IgD-negative memory B cell (primary cell): ENCODE measurements at regions not wholly inside any gene's neighbourhood (a gene's known extent, or its start where the extent isn't known, plus 50 kb on each side); places are given as distances from the start of the nearest gene placed in this dataset.

Experiments used
- H3K27ac Mint-ChIP-seq, 3 donors: one replicate each; pipeline ENCODE4 v1.8.0; 2020 to 2022; ENCODE audit warnings: mild to moderate bottlenecking in 3 of 3, mixed read lengths in 3 of 3, moderate library complexity in 1 of 3
- H3K27me3 Mint-ChIP-seq: one replicate; pipeline ENCODE4 v1.8.0; 2021; ENCODE audit warnings: mixed read lengths
- H3K36me3 Mint-ChIP-seq: one replicate; pipeline ENCODE4 v1.8.0; 2020; ENCODE audit warnings: mild to moderate bottlenecking, mixed read lengths
- H3K4me1 Mint-ChIP-seq, 3 donors: one replicate each; pipeline ENCODE4 v1.8.0; 2020 to 2022; ENCODE audit warnings: mixed read lengths in 3 of 3, mild to moderate bottlenecking in 1 of 3
- H3K4me3 Mint-ChIP-seq, 4 donors: one replicate each; pipeline ENCODE4 v1.8.0; 2020 to 2022; ENCODE audit warnings: mild to moderate bottlenecking in 4 of 4, mixed read lengths in 4 of 4, moderate library complexity in 3 of 4
- H3K9me3 Mint-ChIP-seq, 3 donors: one replicate each; pipeline ENCODE4 v1.8.0; 2020 to 2021; ENCODE audit warnings: mixed read lengths in 3 of 3, mild to moderate bottlenecking in 1 of 3

DNA sequence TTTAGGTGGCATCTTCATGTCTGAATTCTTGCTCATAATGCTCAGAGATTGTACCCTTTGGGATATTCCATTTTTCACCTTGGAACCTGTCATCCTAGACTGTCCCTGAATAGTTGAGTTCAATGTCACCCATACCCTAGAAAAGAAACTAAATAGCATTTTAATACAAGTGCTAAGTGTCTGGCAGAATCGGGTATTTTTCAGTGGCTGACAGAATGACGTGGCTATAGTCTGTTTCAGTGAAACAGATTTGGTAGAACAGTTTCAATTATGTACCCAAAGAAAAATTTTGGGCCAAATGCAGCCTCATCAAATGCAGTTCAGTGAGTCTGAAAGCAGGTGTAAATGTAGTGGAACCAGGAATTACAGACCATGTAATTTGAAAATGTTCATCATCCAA, 1041.2 kb downstream of the DTWD2 start:
- H3K36me3 Mint-ChIP-seq: no peaks in the 10 kb centered on the region
- H3K4me1 Mint-ChIP-seq: no peaks in the 10 kb centered on the region
- H3K4me3 Mint-ChIP-seq: no peak overlapping the region
- H3K27ac Mint-ChIP-seq: no peak overlapping the region
- H3K9me3 Mint-ChIP-seq: peaks cover 0 to 7% (median 2%) of the 10 kb centered on the region in 3 donors
- H3K27me3 Mint-ChIP-seq: no peaks in the 10 kb centered on the region

DNA sequence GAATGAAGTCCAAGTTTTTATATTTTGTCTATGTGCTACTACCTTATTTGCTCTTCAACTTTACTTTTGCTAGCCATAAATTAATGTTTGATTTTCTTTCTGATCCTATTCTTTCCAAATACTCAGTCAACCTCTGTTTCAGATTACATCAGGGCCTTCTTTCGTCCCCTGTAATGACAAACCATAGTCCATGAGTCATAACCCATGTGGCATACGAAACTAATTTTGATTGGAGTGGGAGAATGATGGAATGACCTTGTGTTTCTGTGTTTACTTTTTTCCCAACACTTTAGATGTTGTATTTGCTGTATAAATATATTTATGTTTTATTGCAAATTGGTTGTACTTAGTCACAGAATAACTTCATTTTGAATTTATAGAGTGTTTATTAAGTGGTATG, 1043.1 kb downstream of the DTWD2 start:
- Mint-ChIP-seq H3K36me3 (no peaks in the 10 kb centered on the region), H3K27ac (no peak overlapping the region), H3K4me3 (no peak overlapping the region), H3K9me3 (peaks cover 1 to 12% (median 3%) of the 10 kb centered on the region in 3 donors), H3K4me1 (no peaks in the 10 kb centered on the region), H3K27me3 (peaks cover 1% of the 10 kb centered on the region)

DNA sequence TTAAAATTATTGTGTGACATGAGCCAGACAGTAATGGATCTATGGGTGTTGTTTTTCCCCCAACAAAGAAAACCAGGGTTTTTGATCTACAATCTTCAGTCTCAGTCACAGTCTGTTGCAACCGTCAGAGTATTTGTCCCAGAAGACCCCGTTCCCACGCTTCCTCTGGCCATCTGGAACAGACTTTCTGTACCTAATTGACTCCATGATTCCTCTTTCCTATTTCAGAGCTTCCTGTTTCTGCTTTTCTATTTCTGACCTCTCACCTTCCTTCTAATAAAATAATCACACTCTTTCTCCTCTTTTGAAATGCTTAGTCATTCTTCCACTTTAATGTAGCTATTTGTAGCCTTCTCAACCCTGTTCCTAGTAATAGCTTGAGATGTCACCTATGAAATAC, 1044.8 kb downstream of the DTWD2 start:
- H3K4me3 Mint-ChIP-seq: no peak overlapping the region
- H3K4me1 Mint-ChIP-seq: no peaks in the 10 kb centered on the region
- H3K36me3 Mint-ChIP-seq: no peaks in the 10 kb centered on the region
- H3K27ac Mint-ChIP-seq: no peak overlapping the region
- H3K27me3 Mint-ChIP-seq: peaks cover 1% of the 10 kb centered on the region
- H3K9me3 Mint-ChIP-seq: peaks cover 1 to 12% (median 3%) of the 10 kb centered on the region in 3 donors

DNA sequence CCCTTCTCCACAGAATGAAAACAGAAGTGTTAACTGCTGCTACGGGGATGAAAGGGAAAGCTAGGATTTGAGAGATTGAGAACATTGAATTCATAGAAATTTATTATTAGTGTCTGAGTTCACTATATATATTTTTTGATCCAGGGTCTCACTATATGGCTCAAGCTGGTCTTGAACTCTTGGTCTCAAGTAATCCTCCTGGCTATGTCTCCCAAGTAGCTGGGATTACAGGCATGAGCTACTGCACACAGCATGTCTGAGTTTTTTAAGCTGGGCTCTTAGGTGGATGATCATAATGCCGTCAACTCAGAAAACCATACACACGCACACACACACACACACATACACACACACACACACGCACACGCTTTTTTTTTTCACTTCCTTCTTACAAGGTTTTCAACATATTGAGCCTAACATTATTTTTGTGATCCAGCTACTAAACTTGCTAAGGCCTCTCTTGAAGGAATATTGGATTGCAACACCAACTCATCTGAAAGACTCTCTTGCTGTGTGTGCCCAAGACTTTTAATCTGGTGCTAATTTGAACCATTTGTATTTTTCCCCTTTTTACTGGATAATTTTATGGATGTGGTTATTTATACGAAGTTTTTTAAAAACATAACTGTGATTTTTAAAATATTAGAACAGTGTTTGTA, 1045.4 kb downstream of the DTWD2 start:
- peaks cover 1% of the 10 kb centered on the region for H3K27me3 Mint-ChIP-seq
- H3K36me3 Mint-ChIP-seq: no peaks in the 10 kb centered on the region
- no peak overlapping the region for H3K27ac Mint-ChIP-seq
- H3K4me1 Mint-ChIP-seq: no peaks in the 10 kb centered on the region
- no peak overlapping the region for H3K4me3 Mint-ChIP-seq
- H3K9me3 Mint-ChIP-seq: peaks cover 1 to 12% (median 5%) of the 10 kb centered on the region in 3 donors

DNA sequence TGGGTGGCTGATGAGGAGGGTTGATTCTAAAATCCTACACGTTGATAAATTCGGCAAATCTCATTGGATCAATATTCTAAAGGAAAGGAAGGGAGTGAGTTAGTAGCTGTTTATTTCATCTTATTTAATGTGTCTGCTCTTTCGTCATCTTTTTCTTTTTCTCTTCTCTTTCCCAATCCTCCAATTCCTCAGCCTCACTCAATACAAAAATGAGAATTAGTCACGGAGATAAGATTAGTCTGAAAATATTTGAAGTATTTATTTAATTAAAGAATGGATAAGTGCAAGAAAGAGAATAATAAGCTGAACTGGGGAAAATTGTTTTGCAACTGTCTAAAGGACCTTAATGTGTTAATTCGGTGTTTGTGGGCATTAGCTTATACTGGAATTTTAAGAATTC, 1095.1 kb downstream of the DTWD2 start:
- H3K9me3 Mint-ChIP-seq: peaks cover 0 to 3% (median 1%) of the 10 kb centered on the region in 3 donors
- H3K4me3 Mint-ChIP-seq: no peak overlapping the region
- H3K27me3 Mint-ChIP-seq: no peaks in the 10 kb centered on the region
- peaks cover 0 to 3% (median 2%) of the 10 kb centered on the region in 3 donors for H3K4me1 Mint-ChIP-seq
- no peak overlapping the region for H3K27ac Mint-ChIP-seq
- no peaks in the 10 kb centered on the region for H3K36me3 Mint-ChIP-seq

DNA sequence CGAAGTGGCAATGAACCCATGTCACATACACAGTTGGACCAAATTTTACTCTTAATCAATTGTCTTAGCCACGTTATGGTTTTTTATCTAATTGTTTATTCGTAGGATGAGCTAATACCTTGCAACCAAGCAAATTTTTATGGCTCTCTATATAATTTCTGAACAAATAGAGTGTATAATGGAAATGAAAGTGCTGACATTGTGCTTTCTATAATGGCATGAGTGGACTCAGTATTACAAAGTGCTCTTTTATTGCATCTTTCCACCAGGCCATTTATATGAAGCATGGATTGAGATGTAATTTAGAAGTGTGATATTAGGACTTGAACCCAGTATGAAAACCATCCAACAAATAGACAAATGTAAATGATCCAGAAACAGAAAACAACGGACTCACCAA, 1096.0 kb downstream of the DTWD2 start:
- Mint-ChIP-seq H3K4me3 (no peak overlapping the region), H3K9me3 (no peaks in the 10 kb centered on the region), H3K27ac (no peak overlapping the region), H3K27me3 (no peaks in the 10 kb centered on the region), H3K36me3 (no peaks in the 10 kb centered on the region), H3K4me1 (peaks cover 0 to 4% (median 3%) of the 10 kb centered on the region in 3 donors)

DNA sequence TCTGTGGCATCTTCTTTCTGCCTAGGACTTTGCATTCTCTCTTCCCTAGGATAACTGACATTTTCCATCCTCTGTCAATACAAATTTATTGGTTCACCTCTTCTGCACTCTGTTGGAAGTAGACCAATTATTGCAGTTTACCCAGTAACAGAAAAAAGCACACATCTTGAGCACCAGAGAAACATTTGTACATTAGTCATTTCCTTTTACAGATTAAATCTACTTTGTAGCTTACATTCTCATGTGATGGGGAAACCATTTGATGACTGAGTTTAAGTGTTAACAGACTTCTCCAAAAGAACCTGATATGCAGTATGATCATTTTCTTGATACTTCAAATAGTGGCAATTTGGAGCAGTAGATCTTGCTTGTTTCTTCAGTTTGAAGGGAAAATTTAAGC, 1098.8 kb downstream of the DTWD2 start:
- no peaks in the 10 kb centered on the region for H3K36me3 Mint-ChIP-seq
- peaks cover 0 to 4% (median 3%) of the 10 kb centered on the region in 3 donors for H3K4me1 Mint-ChIP-seq
- no peak overlapping the region for H3K27ac Mint-ChIP-seq
- H3K4me3 Mint-ChIP-seq: no peak overlapping the region
- H3K9me3 Mint-ChIP-seq: peaks cover 0 to 4% (median 2%) of the 10 kb centered on the region in 3 donors
- no peaks in the 10 kb centered on the region for H3K27me3 Mint-ChIP-seq

DNA sequence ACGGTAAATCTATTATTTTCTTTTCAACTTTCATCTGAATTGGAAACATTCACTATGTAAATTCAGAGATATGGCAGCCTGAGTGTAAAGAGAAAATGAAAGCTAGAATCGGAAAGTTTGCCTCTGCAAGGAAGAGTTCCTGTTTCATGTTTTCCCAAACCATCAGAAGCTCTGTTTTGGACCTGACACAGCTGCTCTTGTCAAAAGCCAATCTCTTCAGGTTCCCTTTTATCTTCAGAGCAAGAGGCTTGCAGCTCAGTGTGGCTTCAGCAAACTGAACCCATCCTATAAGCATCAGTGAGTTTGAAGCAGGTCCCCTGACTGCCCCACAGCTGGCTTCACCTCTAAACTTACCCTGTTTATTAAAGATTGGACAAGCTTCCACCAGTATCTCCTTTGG, 1099.7 kb downstream of the DTWD2 start:
- Mint-ChIP-seq H3K4me1 (peaks cover 0 to 4% (median 3%) of the 10 kb centered on the region in 3 donors), H3K27me3 (no peaks in the 10 kb centered on the region), H3K4me3 (no peak overlapping the region), H3K36me3 (no peaks in the 10 kb centered on the region), H3K9me3 (peaks cover 0 to 4% (median 2%) of the 10 kb centered on the region in 3 donors), H3K27ac (no peak overlapping the region)

DNA sequence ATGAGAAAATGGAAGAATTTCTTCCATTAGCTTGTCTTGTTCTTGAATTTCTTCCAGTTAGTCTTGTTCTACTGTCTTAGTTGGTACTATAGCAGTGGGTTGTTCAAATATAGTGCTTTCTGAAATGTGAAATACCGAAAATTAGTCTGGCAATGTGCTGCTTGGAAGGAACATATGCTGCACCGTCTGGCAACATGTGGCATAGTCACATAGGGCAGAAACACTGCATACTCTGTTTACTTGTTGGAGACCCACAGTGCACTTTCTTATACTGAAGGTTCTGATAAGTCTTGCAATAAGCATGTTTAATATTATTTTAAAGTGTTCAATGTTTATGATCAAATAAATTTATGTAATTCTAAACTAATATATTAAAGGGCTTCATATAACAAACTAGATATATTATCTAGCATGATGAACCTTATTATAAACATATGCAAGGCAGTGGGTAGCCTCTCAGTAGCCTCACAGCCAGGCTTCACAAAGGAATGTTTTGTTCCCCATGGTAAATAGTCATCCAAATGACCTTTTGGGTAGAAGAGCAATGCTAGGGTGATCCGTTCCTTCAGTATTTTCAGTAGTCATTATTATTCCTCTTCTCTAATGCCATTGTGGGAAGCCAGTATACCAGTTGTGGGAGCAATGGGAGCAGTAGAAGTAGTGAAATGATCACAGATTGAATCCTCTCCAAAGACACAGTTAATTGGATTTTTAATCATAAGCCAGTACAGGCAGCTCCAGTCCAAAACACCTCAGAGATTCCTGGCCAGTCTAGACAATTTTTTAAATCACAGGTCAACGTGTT, 1106.7 kb downstream of the DTWD2 start:
- H3K36me3 Mint-ChIP-seq: no peaks in the 10 kb centered on the region
- peaks cover 0 to 5% (median 2%) of the 10 kb centered on the region in 3 donors for H3K9me3 Mint-ChIP-seq
- no peaks in the 10 kb centered on the region for H3K27me3 Mint-ChIP-seq
- no peak overlapping the region for H3K27ac Mint-ChIP-seq
- H3K4me1 Mint-ChIP-seq: no peaks in the 10 kb centered on the region
- H3K4me3 Mint-ChIP-seq: no peak overlapping the region

DNA sequence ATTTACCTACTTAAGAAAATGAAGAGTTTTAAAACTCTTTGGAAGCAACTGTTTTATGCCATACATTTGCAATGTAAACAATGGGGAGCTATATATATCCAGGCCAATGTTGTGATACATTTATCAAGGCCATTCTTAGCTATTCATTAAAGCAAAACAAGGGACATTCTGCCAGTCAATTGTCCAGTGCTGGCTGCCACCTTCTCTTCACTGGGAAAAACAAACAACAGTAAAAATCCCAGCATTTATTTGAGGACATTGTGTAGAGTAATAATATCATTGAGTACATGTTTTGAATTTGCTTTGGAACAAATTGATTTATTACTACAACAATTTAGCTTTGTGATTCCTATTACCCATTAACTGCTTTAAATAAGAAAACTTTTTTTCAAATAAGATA, 1107.4 kb downstream of the DTWD2 start:
- no peaks in the 10 kb centered on the region for H3K27me3 Mint-ChIP-seq
- H3K4me1 Mint-ChIP-seq: no peaks in the 10 kb centered on the region
- H3K4me3 Mint-ChIP-seq: no peak overlapping the region
- peaks cover 0 to 5% (median 0%) of the 10 kb centered on the region in 3 donors for H3K9me3 Mint-ChIP-seq
- no peak overlapping the region for H3K27ac Mint-ChIP-seq
- H3K36me3 Mint-ChIP-seq: no peaks in the 10 kb centered on the region

DNA sequence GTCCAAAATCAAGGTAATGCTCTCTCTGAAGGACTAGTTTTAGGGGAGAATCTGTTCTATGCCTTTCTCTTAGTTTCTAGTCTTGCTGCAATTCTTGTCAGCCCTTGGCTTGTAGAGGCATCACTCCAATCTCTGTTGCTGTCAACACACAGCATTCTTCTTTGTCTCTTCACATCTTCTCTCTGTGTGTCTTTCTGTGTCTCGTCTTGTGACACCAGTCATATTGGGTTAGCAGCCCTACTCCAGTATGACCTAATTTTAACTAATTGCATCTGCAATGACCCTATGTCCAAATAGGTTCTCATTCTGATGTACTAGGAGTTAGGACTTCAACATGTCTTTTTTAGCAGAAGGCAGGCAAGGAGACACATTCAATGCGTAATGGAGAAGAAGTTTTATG, 1110.6 kb downstream of the DTWD2 start:
- no peaks in the 10 kb centered on the region for H3K27me3 Mint-ChIP-seq
- no peaks in the 10 kb centered on the region for H3K4me1 Mint-ChIP-seq
- no peaks in the 10 kb centered on the region for H3K36me3 Mint-ChIP-seq
- no peak overlapping the region for H3K27ac Mint-ChIP-seq
- peaks cover 0 to 2% (median under 1%) of the 10 kb centered on the region in 3 donors for H3K9me3 Mint-ChIP-seq
- no peak overlapping the region for H3K4me3 Mint-ChIP-seq

DNA sequence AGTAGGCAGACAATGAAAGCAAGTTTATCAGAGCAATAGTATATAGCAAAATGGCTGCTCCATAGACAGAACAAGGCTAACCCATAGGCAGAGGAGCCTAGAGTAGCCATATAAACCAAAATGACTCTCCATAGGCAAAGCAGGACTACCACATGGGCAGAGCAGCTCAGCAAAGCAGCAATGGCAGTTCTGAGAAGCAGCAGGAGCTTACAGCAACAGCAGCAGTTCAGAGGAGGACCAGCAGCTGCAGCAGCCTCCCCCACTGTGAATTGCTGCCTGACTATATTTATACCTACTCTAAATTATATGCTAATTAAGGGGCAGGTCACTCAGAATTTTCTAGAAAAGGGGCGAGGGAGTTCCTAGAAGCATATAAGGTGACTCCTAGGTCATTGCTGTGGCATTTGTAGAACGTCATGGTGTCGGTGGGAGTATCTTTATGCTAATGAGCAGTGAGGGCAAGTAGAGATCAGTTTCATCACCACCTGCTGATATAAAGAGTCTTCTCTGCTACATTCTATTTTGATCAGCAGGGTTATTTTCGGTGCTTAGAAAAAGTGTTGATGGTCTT, 1115.5 kb downstream of the DTWD2 start:
- Mint-ChIP-seq H3K4me3 (no peak overlapping the region), H3K27ac (no peak overlapping the region), H3K9me3 (peaks cover 0 to 3% (median 0%) of the 10 kb centered on the region in 3 donors), H3K4me1 (no peaks in the 10 kb centered on the region), H3K27me3 (no peaks in the 10 kb centered on the region), H3K36me3 (no peaks in the 10 kb centered on the region)

DNA sequence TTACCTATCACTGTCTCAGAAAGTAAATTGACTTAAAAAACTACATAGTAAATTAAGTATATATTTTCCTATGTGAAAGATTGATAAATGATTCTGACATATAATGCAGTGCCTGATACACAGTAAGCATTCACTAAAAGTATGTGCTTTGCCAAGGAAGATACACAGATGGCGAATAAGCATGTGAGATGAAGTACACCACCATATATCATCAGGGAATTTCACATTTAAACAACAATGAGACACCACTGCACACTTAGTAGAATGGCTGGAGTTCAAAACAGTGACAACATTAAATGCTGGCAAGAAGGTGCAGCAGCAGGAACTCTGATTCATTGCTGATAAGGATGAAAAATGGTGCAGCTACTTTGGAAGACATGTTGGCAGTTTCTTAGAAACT, 1118.8 kb downstream of the DTWD2 start:
- Mint-ChIP-seq H3K27me3 (no peaks in the 10 kb centered on the region), H3K27ac (no peak overlapping the region), H3K4me1 (no peaks in the 10 kb centered on the region), H3K4me3 (no peak overlapping the region), H3K36me3 (no peaks in the 10 kb centered on the region), H3K9me3 (peaks cover 0 to 2% (median 0%) of the 10 kb centered on the region in 3 donors)

DNA sequence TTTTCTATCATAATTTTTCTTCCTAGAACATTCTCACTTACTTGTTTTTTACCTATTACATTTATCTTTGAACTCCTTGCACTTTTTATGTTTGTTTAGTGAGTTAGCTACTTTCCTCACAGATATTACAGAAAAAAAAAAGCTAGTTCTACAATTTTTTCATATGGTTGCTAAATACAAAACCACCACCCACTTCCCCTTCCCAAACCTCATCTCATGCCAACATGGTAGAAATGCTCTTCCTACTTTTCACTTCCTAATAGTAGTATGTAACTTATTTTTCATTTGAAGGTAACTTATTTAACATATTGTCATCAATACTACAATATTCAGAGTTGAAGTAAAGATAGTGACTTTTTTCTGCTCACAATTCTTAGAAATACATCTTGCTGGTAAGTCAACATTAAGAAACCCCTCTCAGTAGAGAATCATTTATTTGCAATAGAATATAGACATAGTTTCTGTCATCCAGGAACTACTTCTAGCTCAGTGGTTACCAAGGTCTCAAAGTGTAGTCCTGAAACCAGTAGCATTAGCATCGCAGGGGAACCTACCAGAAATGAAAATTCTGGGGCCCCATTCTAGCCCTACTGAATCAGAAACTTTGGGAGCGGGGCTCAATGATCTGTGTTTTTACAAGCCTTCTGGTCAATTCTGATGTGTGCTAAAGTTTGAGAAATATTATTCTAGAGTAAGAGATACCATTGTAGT, 1124.6 kb downstream of the DTWD2 start:
- H3K4me3 Mint-ChIP-seq: no peak overlapping the region
- no peaks in the 10 kb centered on the region for H3K4me1 Mint-ChIP-seq

DNA sequence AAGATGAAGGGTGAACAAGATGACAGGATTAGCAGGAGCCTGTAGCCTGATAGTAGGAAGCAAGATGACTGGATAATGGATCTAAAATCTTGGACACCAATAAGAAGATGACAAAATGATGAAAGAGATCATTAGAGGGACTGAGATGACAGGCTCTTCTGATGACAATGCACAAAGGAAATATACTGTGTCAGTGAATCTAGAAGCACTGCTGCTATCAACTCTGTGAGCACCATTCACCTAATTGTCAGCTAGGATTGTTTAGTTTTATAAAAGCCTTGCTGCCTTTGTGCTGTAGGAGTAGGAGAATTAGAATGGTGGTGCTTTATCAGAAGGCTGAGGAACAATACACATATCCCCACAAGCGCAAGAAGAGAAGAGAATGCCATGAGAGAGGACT, 1127.8 kb downstream of the DTWD2 start:
- no peaks in the 10 kb centered on the region for H3K27me3 Mint-ChIP-seq
- H3K27ac Mint-ChIP-seq: no peak overlapping the region
- peaks cover 2% of the 10 kb centered on the region for H3K36me3 Mint-ChIP-seq
- H3K9me3 Mint-ChIP-seq: peaks cover 0 to 2% (median 0%) of the 10 kb centered on the region in 3 donors
- no peaks in the 10 kb centered on the region for H3K4me1 Mint-ChIP-seq
- H3K4me3 Mint-ChIP-seq: no peak overlapping the region

More for the DNA sequence above, 1124.6 kb downstream of the DTWD2 start:
- Mint-ChIP-seq H3K36me3 (peaks cover 2% of the 10 kb centered on the region), H3K27me3 (no peaks in the 10 kb centered on the region), H3K27ac (no peak overlapping the region), H3K9me3 (no peaks in the 10 kb centered on the region)
